Myocyte (in vitro differentiated cells): ENCODE measurements at regions not wholly inside any gene's neighbourhood (a gene's known extent, or its start where the extent isn't known, plus 50 kb on each side); places are given as distances from the start of the nearest gene placed in this dataset.

Experiments used
- DNase-seq: peaks from one replicate; pipeline ENCODE4 v3.0.0-alpha.2; 2012; ENCODE audit warnings: low read depth

DNA sequence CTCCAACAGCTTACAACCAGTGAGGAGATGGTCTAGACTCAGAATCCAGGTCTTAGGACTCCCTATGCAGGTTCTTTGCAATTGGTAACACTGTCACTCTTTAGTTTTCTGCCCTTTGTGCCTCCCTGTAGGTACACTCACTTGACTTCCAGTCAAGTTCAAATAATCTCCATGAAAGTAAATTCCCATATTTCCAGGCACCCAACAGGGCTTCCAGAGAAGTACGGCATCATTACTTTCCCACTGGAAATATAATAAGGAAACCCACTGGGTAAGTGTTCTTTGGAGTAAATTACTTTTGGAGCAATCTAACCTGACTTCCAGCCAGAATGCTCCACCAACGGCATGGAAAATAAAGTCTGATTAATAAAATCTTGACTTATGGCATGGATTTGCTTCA, 338.9 kb downstream of the HNRNPD start:
- no peak for DNase-seq

DNA sequence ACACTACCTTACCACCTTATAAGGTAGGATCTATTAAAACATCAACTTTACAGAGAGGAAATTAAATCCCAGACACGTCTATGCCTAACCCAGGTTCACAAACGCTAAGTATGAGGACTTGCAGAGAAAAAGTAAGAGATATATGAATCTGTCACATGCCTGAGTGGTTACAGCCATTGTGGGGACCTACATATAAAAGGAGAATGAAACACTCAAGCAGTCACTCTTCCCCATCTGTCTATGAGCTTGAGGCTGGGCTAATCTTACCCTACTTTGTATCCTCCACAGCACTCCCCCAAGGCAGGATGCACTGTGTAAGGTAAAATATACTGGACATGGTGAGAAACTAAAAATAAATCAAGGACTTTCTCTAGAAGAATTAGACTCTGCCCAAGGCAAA, 339.9 kb downstream of the HNRNPD start:
- no peak for DNase-seq

DNA sequence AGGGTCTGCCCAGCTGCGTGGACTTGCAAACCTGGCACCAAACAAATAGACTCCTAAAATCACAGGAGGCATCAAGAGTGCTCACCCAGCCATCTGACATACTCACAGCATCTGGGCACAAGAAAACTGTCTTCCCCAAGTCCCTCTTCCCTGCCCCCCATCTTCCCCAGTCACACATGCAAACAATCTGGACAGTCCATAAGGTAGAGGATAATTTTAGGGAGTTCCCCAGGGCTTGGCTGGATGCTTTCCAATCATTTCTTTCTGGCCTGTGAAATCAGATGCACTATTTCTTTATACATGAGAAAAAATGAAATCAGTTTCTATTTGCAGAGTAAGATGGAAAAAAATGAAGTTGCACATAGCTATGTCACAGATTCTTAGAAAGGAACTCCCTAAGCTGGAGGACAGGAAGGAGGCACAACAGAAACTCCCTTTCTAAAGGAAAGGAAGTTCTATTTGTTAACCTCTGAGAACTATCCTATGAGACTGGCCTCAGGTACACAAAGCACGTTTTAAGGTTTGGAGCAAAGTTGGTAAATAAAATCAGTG, 342.3 kb downstream of the HNRNPD start:
- DNase-seq = no peak

DNA sequence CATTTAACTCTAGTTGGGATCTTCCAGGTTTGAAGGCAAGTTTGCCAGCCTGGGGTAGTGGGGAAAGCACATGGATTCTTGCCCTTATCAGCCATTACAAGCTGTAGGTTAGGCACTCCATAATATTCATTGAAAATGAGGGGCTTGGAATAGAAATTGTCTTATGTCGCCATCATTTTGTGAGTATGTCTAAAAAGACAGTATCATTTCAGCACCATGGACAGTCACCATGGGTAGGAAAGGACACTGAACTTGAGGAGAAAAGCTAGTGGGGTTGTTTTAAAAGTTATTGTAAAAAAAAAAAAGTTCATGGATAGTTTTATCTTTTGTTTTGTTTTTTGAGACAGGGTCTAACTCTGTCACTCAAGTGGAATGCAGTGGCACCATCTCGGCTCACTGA, 356.1 kb downstream of the HNRNPD start:
- DNase-seq = peak; percentile 30

DNA sequence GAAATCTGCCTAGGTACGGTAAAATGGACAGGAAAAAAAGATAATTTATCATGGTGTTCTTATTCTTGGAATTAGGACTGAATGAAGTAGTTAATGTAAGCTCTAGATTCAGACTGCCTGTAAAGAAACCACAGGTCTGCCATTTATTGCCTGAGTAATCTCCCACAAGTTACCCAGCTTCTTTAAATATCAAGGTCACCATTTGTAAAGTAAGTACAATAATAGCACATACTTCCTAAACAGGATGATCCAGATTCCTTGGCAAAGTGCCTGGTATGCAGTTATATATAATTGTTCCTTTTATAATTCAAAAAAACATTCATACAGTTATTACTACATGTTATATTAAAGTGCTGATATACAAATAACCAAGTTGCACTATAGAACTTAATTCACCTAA, 368.6 kb downstream of the HNRNPD start:
- DNase-seq = no peak

DNA sequence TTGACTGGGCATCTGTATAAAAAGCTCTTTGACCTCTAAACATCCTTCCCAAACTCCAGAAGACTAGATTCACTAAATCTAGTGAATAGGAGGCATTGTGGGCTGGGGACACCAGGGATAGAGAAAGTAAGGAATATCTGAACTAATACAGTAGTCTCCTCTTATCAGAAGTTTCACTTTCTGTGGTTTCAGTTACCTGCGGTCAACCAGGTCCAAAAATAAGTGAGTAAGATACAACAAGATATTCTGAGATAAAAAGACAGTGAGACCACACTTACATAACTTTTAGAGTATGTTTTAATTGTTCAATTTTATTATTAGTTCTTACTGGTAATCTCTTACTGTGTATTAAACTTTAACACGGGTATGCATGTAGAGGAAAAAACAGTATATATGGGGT, 376.5 kb downstream of the HNRNPD start:
- DNase-seq = no peak

DNA sequence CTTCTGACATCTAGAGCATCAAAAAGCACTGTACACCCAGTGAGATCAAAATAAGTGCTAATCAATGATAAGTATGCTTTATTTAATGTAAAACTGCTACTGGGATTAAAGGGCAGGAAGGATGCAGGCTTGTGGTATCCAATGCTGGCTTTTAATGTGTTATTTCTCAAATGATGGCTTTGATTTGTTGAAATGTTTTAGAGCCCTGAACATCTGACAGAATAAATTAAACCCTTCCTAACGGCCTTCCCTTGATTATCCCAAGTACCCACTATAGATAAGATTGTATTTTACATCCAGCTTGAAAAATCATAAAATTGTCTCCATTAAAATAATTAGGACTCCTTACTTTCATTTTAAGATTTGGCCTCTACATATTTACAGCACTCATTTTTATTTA, 382.9 kb downstream of the HNRNPD start:
- DNase-seq = no peak

DNA sequence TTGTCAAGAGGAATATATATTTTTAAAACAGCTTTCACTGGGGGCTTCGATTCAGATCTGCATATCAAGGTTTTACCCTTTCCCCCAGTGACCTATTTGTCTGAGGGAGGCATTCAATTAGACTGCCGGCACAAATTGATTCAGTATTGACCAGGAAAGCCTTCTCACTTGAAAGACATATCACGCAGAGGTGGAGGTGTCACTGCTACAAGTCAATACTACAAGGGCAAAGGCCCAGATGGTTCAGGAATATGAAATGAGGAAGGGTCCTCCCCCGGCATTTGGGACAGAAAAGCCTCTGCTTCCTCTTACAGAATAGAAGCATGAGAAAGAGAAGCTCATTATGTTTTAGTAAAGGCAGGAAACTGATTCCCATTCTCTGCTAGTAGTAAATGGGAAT, 383.6 kb downstream of the HNRNPD start:
- no peak for DNase-seq

DNA sequence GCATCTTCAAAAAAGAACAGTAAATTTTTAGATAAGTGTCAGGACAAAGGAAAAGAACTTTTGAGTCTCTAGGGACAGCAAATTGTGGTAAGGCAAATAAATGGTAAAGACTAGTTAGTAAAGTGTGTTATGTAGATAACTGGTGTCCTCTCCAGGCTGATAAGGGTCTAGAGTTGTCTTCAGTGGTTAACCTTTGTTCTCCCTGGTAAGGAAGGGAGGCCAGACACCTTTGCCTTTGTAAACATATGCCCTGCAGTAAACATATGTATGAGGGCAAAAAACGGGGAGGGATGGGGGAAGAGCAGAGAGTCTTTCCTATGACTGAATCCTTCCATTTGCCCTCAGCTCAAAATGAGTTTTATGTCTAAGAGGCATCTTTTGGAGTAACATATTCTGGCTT, 384.6 kb downstream of the HNRNPD start:
- no peak for DNase-seq

DNA sequence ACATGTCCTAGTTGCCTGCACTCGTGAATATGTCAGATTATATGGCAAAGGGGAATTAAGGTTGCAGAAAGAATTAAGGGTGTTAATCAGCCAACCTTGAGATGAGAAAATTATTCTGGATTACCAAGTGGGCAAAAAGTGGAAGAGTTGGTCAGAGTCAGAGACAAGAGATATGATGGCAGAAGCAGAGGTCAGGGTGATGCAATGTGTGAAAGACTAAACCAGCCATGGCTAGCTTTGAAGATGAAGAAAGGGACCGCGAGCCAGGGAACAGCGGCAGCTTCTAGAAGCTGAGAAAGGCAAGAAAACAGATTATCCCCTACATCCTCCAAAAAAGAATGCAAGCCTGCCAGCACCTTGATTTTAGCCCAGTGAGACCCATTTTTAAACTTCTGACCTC, 385.6 kb downstream of the HNRNPD start:
- no peak for DNase-seq

DNA sequence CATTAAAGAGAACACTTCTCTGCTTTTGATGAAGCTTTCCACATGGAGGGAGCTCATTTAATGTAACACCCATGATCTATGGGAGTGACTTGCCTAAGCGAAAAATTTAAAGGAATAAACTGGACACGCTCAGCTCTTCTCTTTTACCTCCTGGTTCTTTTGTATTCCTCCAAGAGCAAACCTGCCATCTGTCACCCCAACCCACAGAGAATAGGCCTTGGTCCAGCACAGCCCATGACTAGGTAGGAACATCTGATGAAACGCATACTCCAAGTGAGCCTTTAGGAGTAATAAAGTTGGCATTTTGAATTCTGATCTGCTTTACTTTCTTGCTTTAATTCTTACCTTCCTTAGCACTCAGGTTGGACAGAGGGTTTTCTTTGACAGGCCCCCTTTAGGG, 389.0 kb downstream of the HNRNPD start:
- DNase-seq = no peak

DNA sequence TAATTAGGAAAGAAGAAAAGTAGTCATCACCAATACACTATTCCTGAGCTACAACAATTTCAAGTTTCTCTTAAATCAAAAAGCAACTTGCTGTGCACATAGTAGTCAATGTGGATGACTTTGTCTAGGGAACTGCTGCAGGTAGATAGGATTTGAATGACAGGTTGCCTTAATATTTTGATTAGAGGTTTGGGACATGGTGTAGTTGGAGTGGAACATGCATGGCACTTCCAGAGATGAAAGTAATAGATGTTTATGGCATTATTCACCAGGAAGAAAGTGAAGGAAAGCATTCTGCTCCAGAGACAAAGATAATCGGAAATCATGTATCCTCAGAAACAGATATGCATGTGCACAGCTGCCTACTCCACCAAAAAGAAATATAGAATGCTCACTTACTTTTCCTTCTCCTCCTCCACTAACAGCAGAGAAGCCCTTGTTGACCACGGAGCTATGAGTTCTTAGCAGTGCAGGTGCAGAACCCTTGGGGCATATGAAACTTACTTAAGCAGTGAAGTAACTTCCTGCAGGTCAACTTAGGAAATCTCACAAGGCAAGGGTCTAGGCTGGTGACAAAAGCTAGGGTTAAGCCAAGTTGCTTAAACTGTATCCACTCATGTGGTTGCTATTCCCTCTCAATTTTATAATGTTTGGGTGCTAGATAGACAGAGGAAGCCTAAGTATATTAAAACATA, 390.8 kb downstream of the HNRNPD start:
- no peak for DNase-seq

DNA sequence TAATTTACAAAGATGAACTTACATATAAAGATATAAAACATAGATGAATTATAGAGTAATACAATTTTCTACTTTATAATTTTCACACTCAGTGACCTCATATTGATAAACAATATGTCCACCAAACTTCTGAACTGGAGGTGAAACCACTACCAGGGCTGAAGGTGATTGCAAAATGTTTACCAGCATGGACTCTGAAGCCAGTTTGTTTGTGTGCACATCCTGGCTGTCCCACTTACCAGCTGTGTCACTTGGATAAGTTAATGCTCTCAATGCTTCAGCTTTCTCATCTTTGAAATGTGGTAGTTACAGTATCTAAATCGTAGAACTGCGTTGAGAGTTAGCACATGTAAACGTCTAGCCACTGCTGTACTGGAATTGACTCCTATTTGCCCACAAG, 392.6 kb downstream of the HNRNPD start:
- no peak for DNase-seq

DNA sequence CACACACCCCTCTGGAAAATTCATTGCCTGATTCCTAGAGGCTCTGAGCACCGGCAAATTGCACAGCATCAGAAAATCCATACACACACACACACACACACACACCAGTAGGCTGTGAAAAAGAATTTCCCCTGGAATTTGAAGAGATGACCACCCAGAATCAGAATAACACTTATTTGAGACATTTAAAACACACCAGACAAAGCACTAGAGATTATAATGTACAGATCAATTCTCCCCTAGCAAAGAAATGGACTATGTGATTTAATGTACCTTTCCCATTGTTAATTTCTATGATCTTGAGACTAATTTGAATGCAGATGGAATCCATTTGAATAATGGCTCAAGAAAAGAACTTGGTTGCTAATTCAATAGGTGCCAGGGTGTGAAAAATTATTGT, 399.3 kb downstream of the HNRNPD start:
- no peak for DNase-seq

DNA sequence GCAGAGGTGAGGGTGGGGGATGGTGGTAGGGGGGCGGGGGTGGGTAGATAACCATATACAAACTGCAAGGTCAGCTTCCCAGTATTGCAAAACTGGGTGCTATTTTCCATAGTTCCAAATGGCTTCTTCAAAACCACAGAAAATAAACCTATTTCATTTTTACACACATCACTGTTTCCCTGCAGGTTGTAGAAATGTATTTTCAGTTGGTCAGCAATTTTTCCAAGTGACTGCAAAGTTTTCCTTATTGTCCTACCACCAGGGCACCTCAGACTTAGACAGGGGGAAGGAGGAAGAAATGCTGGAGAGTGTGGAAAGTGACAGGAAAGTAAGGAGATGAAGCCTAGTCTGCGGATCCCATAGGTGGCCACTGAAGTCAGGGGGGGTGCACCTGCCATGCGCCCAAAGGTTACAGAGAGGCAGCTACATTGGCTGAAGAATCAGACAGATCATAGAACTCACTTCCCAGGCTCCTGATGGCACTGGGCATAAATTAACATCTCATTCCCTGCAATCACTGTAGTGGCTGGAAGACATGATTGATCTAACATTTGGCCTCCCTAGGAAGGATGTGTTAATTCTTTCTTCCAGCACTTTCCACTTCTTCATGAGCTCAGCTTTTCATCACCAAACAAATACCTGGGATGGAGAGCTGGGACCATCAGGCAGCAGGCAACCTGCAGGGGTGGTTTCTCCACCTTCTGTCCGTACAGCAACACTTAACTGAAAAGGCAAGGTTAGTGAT, 402.0 kb downstream of the HNRNPD start:
- DNase-seq = no peak

DNA sequence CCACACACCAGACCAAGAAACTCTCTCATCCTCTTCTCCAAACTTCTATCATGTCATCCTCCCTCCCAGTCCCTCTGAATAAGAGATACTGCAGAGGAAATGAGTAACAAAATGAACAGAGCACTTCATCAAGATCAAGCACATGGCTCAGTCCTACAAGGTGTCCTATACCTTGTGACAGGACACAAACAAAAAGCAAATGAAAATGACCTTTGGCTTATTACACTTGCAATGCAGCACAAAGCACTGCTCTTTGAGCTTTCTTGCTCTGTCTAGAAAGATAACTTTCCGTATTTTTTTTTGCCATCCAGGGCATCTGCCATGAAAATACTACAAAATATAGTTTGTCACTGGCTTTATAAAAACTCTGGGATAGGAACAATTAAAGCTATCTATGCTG, 402.7 kb downstream of the HNRNPD start:
- DNase-seq = no peak

DNA sequence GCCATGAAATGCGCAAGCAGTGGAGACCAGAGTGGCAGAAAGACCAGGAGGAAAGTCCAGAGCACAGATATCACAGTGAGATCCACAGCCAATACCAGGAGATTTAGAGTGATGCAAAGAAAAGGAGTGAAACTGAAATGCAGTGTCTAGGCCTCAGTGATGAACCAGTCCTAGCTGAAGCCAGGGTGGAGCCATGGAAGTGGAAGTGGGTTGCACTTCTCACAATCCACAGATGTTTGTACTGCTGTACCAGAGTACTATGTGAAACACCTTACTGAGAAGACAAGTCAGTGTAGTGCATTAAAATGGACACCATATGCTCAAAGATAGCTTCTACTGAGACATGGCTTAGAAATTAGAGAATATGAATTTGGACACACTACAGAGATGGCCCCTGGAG, 403.3 kb downstream of the HNRNPD start:
- no peak for DNase-seq

DNA sequence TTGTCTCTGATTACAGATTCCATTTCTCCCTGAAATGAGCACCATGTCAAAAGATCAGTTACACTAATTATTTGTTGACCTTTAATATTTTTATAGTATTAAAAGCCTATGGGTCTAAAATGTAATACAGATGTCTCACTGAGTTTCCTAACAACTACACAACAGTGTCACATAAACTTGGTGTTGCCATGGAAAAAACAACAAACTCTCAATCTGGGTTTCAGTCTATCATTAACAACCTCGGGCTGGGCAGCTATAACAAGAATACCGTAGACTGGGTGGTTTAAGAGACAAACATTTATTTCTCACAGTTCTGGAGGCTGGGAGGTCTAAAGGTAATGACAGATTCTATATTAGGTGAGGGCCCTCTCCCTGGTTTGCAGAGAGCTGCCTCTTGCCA, 407.1 kb downstream of the HNRNPD start:
- no peak for DNase-seq

DNA sequence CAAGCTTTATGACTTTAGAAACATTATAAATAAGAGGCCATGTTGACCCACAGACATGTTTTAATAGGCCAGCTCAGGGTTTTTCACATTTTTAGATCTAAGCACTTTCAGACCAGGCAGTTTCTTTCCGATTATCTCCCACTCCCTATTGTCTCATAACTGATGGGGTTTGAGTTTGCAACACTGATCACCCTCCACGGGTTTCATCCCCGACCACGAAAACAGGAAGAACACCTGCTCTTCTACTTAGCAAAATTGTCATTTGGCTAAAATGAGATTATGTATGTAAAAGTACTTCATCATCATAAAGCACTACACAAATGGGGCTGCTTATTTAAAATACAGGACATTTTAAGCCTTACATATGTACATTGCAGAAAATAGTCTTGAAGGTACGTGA, 407.9 kb downstream of the HNRNPD start:
- no peak for DNase-seq

DNA sequence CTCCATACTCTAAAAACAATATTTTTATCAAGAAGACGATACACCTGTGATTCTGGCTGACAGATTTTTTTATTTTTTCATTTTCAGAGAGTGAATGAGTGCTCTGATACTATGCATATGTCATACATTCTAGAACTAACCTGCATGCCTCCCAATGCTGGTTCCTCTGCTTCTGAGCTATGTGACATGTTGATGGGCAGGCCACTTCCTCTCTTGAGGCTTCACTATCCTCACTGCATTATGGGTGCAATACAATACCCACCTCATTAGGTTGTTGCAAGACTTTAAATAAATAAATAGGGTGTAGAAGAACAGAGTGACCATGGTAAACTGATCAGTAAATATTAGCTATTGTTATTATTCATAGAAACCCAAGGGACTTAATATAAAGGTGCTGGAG, 408.3 kb downstream of the HNRNPD start:
- no peak for DNase-seq

DNA sequence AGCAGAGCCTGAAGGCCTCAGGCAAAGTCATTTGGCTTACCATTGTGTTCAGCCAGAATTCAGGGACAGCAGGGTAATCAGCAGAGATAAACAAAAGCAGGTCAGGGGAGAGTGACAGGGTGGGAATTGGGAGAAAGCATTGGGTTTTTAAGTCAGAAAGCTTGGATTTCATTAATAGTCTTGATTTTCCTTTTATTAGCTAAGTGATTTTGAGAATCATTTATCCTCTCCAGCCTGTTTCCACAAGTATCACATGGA, 410.1 kb downstream of the HNRNPD start:
- no peak for DNase-seq

DNA sequence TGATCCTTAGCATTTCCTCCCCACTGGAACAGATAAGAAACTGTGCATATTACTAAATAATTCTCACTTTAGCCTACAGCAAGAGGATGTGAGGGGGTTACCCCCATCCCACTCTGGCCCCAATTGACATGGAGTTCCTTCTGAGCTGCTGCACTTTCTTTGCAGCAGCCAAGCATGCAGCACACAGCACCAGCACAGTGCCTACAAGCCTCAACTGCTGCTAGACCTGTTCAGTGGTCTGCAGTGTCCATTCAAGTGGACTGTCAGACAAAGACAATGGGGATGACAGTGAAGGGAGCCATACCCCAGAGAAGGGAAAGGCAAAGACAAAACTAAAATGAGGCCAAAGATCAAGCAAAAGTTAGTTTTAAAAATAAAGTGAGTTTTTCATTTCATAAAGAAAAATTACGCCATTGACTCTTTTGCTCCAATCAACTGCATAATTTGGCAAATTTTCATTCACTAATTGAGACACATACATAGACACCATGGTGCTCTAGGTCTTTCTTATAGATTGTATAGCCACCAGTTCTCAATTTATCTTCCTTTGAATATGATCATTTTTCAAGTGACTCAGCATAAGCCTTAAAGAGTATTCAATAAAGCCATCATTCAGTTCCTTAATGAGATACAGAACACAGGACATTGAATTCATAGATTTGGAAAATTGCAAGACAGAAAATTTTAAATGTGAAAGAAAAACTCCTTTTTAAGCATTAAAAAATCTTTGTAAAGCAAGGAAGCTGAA, 410.6 kb downstream of the HNRNPD start:
- DNase-seq = no peak

DNA sequence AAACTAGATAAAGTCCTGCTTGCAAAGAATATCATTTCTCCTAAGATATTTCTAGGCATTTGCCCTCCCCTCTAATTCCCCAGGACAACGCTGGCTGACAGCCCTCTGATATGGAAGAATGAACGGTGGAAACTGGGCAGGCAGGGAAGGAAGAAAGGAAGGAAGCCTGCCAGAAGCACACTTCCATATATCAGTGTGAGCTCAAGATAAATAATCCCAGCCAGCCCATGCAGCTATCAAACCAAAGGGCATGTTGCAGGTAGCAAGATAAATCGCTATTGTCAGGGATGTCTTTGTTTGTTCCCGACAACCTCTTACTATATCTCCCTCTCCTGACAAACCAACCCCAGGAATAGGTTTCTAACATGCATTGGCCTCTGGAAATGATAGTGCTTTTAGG, 412.8 kb downstream of the HNRNPD start:
- no peak for DNase-seq
